ENCODE measurements at regions not wholly inside any gene's neighbourhood (a gene's known extent, or its start where the extent isn't known, plus 50 kb on each side); places are given as distances from the start of the nearest gene placed in this dataset.

- DNase-seq (ENCODE audit: low spot score) (no peak), FAIRE-seq (no peak)
Measured at GRCh38 chr22:49297286-49297870, 530.3 kb downstream of the BRD1 start.

DNA sequence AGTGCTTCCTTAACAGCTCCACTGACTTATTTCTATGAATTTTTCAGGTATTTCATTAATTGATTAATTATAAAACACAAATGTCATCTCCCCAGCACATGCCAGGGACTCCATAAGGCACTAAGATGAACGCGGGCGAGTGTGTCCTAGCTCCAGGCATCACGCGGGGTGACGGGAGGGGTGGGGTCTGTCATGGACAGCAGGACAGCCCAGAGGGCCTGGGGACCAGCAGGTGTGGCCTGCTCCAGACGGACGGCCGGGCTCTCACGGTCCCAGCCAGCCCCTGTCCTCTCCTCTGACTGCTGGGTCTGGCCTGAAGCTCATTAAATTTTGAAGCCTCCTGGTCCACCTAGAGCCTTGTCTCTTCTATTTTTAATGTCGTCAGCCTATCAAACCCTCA is 531.1 kb downstream of the BRD1 start:
- DNase-seq (ENCODE audit: low spot score) (no peak), FAIRE-seq (no peak)

GRCh38 chr22:49295851-49296560 is 531.7 kb downstream of the BRD1 start:
- FAIRE-seq (no peak), DNase-seq (ENCODE audit: low spot score) (no peak)

DNA sequence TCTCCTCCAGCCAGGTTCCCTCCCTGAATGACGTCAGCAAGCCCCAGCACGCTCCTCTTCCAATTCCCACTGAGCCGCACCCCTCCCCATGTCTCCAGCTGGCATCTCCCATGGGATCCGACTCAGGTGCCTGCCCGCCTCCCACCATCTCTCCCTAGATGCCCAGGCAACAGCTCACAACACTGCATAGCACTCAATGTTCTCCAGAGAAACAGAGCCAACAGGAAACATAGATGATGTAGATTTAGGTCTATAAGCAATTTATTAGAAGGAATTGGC is 532.3 kb downstream of the BRD1 start:
- DNase-seq (ENCODE audit: low spot score), result no peak
- no peak for FAIRE-seq

DNA sequence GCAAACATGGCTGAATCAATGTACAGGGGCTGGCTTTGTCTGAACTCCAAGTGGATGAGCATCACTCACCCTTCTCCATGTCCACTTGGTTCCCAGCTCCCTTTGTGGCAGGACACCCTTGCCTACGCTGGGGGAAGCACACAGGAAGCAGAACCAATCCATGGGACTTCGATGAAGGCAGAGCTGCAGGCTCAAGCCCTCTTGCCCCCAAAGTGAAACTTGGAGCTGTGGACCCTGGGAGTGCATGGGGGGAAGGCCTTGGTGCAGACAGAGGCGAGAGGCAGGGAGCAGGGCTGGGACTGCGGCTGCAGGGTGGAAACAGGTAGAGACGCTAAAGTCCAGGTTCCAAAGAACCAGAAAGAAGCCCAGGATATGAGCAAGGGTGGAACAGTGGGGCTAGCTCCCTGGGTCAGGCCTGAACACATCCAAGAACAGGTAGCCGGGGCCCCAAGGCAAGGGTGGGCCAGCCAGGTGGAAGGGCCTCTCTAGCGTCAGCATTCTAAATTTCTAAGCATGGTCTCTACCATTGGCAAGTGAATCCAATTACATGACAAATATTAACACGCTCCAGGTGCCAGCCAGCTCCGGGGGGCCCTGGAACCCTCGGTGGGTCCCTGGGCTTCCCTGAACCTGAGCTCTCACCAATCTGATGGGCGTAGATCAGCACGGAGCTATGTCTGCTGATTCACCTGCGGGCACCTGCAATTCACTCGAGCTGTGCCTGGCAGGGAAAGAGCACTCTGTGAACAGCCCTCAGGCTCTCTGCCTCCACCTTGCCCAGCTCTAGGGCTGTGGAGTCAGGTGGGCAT is 532.8 kb downstream of the BRD1 start:
- no peak for DNase-seq (ENCODE audit: low spot score)

DNA sequence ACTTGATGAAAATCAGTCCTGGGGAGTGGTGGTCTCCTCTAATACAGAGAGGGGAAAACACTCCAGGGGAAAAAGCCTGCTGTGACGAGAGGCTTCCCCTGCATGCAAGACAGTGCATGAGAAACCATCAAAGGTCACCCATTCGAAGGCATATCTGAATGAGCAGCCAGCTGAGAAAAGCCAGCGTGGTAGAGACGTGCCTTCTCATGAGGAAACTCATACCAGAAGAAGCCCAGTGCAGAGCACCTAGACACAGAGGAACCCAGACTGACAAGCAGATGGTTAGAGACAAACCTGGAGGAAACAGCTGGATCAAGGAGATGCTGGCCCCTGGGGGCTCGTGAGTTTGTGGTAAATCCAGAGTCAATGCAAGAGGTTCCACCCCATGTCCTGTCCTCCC is 534.8 kb downstream of the BRD1 start:
- DNase-seq (ENCODE audit: low spot score) (no peak), FAIRE-seq (no peak)

More for the DNA sequence above, 532.8 kb downstream of the BRD1 start:
- FAIRE-seq, result no peak

GRCh38 chr22:49291781-49292180 is 535.9 kb downstream of the BRD1 start:
- FAIRE-seq (no peak), DNase-seq (ENCODE audit: low spot score) (no peak)

DNA sequence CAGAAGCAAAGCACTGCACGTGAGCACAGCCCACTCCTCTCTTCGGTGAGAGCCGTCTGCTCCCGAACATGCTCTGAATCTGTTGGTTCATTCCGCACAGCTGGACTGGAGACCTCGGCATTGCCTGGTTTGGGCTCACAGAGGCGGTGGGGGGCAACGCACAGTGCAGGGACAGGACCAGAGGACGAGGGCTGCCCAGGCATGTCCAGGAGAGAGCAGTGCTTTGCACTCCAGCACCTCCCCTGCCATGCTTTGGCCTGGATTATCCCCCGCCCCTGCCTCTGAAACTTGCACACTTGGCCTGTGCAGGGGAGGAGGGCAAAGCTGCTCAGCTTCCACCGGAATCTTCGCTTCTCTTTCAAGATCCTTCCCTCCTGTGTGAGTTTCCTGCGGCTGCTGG is 536.5 kb downstream of the BRD1 start:
- FAIRE-seq, result no peak

GRCh38 chr22:49290711-49291110 is 537.0 kb downstream of the BRD1 start:
- DNase-seq (ENCODE audit: low spot score) (no peak), FAIRE-seq (no peak)

More for the DNA sequence above, 536.5 kb downstream of the BRD1 start:
- no peak for DNase-seq (ENCODE audit: low spot score)

- no peak for DNase-seq (ENCODE audit: low spot score)
- FAIRE-seq, result no peak
Measured at GRCh38 chr22:49289822-49290679, 537.6 kb downstream of the BRD1 start.

GRCh38 chr22:49286181-49286760 is 541.4 kb downstream of the BRD1 start:
- DNase-seq (ENCODE audit: low spot score) (no peak), FAIRE-seq (no peak)

- DNase-seq (ENCODE audit: low spot score) (no peak), FAIRE-seq (no peak)
Measured at GRCh38 chr22:49284931-49285330, 542.7 kb downstream of the BRD1 start.

- FAIRE-seq, result no peak
- no peak for DNase-seq (ENCODE audit: low spot score)
Measured at GRCh38 chr22:49284056-49284784, 543.5 kb downstream of the BRD1 start.

DNA sequence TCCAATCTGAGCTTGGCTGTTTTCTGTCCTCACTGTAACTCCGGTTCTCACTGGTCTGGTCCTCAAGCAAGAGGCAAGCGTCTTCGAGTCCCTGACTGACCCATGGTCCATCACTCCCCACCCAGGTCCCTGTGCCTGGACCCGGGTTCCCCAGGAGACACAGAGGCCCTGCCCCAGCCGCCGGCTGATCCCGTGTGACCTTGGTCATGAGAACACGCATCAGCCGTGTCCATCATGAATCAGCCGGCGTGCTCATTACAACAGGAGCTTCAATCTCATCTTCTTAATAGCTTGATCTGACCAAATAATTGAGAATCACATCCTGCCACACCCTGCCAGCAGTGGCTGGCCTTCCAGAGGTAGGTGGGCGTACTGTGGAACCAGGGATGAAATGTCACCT is 545.1 kb downstream of the BRD1 start:
- DNase-seq (ENCODE audit: low spot score), result no peak
- FAIRE-seq, result peak; percentile 74

DNA sequence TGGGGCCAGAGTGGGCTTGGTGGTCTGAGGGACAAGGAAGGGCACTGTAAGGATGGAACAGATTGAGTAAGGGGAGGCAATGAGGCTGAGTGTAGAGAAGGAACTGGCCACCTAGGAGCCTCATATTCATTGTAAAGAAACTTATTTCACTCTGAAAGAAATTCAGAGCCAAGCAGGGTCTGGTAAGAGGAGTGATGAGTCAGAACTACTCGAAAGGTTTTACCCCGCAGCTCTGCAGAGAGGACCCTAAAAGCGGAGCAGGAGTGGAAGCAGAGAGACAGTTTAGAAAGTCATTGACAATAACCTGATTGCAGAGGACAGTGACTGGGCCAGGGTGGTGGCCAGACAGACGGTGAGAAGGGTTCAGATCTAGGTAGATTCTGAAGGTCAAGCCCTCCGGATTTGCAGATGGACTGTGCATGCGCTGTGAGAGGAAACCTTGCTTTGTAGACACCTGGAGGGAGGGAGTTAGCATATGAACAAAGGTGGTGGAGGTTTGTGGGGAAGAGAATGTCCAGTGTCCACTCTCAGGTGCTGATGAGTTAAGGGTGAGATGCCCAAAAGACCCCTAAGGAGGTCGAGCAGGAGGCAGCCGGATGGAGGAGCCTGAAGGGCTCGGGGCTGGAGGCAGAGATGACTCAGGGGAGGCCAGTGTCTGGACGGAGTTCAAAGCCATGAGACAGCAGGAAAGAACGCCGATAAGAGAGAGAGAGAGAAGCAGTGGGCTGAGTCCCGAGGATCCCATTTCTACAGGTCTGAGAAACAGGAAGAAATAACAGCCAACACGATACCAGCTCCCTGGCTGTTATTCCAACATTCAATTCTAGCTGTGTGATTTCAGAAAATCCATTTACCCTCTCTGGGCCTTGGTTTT is 546.0 kb downstream of the BRD1 start:
- DNase-seq (ENCODE audit: low spot score) (peak; percentile 78), FAIRE-seq (no peak)

- DNase-seq (ENCODE audit: low spot score) (no peak), FAIRE-seq (no peak)
Measured at GRCh38 chr22:49278340-49278739, 549.3 kb downstream of the BRD1 start.

- DNase-seq (ENCODE audit: low spot score) (no peak), FAIRE-seq (no peak)
Measured at GRCh38 chr22:49276567-49276966, 551.1 kb downstream of the BRD1 start.

- DNase-seq (ENCODE audit: low spot score) (no peak), FAIRE-seq (peak; percentile 32)
Measured at GRCh38 chr22:49274754-49275380, 552.8 kb downstream of the BRD1 start.

- no peak for FAIRE-seq
- DNase-seq (ENCODE audit: low spot score), result no peak
Measured at GRCh38 chr22:49272546-49273125, 555.0 kb downstream of the BRD1 start.
